ENCODE measurements at regions not wholly inside any gene's neighbourhood (a gene's known extent, or its start where the extent isn't known, plus 50 kb on each side); places are given as distances from the start of the nearest gene placed in this dataset.

GRCh38 chr3:32056559-32057290 lies 49.7 kb upstream of the GPD1L start:
- TF ChIP-seq, protein P1, sequence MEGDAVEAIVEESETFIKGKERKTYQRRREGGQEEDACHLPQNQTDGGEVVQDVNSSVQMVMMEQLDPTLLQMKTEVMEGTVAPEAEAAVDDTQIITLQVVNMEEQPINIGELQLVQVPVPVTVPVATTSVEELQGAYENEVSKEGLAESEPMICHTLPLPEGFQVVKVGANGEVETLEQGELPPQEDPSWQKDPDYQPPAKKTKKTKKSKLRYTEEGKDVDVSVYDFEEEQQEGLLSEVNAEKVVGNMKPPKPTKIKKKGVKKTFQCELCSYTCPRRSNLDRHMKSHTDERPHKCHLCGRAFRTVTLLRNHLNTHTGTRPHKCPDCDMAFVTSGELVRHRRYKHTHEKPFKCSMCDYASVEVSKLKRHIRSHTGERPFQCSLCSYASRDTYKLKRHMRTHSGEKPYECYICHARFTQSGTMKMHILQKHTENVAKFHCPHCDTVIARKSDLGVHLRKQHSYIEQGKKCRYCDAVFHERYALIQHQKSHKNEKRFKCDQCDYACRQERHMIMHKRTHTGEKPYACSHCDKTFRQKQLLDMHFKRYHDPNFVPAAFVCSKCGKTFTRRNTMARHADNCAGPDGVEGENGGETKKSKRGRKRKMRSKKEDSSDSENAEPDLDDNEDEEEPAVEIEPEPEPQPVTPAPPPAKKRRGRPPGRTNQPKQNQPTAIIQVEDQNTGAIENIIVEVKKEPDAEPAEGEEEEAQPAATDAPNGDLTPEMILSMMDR (IDR thresholded peaks at IDR 0.05; ENCODE audit: poor library complexity), result no peak
- TF ChIP-seq EZH2 (IDR thresholded peaks at IDR 0.05; ENCODE audit: borderline replicate concordance), result no peak

Data from hepatocyte (in vitro differentiated cells).